Trophoblast cell (in vitro differentiated cells and primary cell): ENCODE measurements at regions not wholly inside any gene's neighbourhood (a gene's known extent, or its start where the extent isn't known, plus 50 kb on each side); places are given as distances from the start of the nearest gene placed in this dataset.
A peak's percentile ranks its signal among the peaks of the same experiment; 100 is the strongest.

ENCODE experiments used
- DNase-seq, 2 donors: peaks; one replicate each; pipeline ENCODE4 v3.0.0-alpha.2; 2016
- H2AFZ ChIP-seq: 2 replicates; pipeline ENCODE4 v1.6.1; 2013; ENCODE audit warnings: low read length, moderate library complexity, mild to moderate bottlenecking; ENCODE audit not compliant: insufficient read depth, poor library complexity
- H2AK5ac ChIP-seq: 2 replicates; pipeline ENCODE4 v1.6.1; 2013; ENCODE audit warnings: mild to moderate bottlenecking, low read length
- H2BK120ac ChIP-seq: 2 replicates; pipeline ENCODE4 v1.6.1; 2013; ENCODE audit warnings: low read length, mild to moderate bottlenecking, moderate library complexity; ENCODE audit not compliant: insufficient read depth, poor library complexity
- H2BK12ac ChIP-seq: 2 replicates; pipeline ENCODE4 v1.6.1; 2013; ENCODE audit warnings: mild to moderate bottlenecking, low read length, moderate library complexity
- H2BK5ac ChIP-seq: 2 replicates; pipeline ENCODE4 v1.6.1; 2013; ENCODE audit warnings: low read length, low read depth, moderate library complexity, mild to moderate bottlenecking; ENCODE audit not compliant: poor library complexity
- H3K14ac ChIP-seq: 2 replicates; pipeline ENCODE4 v1.6.1; 2013; ENCODE audit warnings: mild to moderate bottlenecking, low read length
- H3K18ac ChIP-seq: 2 replicates; pipeline ENCODE4 v1.6.1; 2013; ENCODE audit warnings: mild to moderate bottlenecking, low read length
- H3K23ac ChIP-seq: 2 replicates; pipeline ENCODE4 v1.6.1; 2013; ENCODE audit warnings: low read length
- H3K27ac ChIP-seq: 2 replicates; pipeline ENCODE4 v1.5.1; 2013; ENCODE audit warnings: low read depth, mild to moderate bottlenecking, inconsistent platforms, low read length, moderate library complexity
- H3K27me3 ChIP-seq: 2 replicates; pipeline ENCODE4 v1.6.1; 2013; ENCODE audit warnings: inconsistent platforms, mild to moderate bottlenecking, low read length, moderate library complexity; ENCODE audit not compliant: insufficient read depth
- H3K36me3 ChIP-seq, 2 experiments: 1 replicate in 1 of 2; 2 replicates in 1 of 2; pipeline ENCODE4 v1.6.1; 2013; ENCODE audit warnings: low read length in 2 of 2, mild to moderate bottlenecking in 2 of 2, moderate library complexity in 1 of 2; ENCODE audit not compliant: insufficient read depth in 2 of 2, control insufficient read depth in 1 of 2
- H3K4ac ChIP-seq: 2 replicates; pipeline ENCODE4 v1.6.1; 2013; ENCODE audit warnings: low read depth, mild to moderate bottlenecking, low read length, moderate library complexity
- H3K4me1 ChIP-seq, 2 experiments: 1 replicate in 1 of 2; 2 replicates in 1 of 2; pipeline ENCODE4 v1.6.1; 2013; ENCODE audit warnings: low read length in 2 of 2, mild to moderate bottlenecking in 2 of 2, moderate library complexity in 1 of 2; ENCODE audit not compliant: insufficient read depth in 2 of 2, control insufficient read depth in 1 of 2
- H3K4me2 ChIP-seq: 2 replicates; pipeline ENCODE4 v1.6.1; 2013; ENCODE audit warnings: inconsistent platforms, mild to moderate bottlenecking, low read length, moderate library complexity
- H3K4me3 ChIP-seq: 2 replicates; pipeline ENCODE4 v1.5.1; 2013; ENCODE audit warnings: mild to moderate bottlenecking, low read depth, low read length, inconsistent platforms
- H3K79me1 ChIP-seq: one replicate; pipeline ENCODE4 v1.6.1; 2013; ENCODE audit warnings: low read length
- H3K79me2 ChIP-seq: 2 replicates; pipeline ENCODE4 v1.6.1; 2013; ENCODE audit warnings: low read length, mild to moderate bottlenecking; ENCODE audit not compliant: control insufficient read depth, insufficient read depth, poor library complexity
- H3K9ac ChIP-seq: 2 replicates; pipeline ENCODE4 v1.6.1; 2013; ENCODE audit warnings: mild to moderate bottlenecking, low read length
- H3K9me3 ChIP-seq: 2 replicates; pipeline ENCODE4 v1.6.1; 2013; ENCODE audit warnings: low read depth, mild to moderate bottlenecking, control low read depth, inconsistent platforms, low read length; ENCODE audit not compliant: insufficient read depth
- H4K12ac ChIP-seq: 2 replicates; pipeline ENCODE4 v1.6.1; 2013; ENCODE audit warnings: low read depth, mild to moderate bottlenecking, low read length, moderate library complexity
- H4K8ac ChIP-seq: 2 replicates; pipeline ENCODE4 v1.6.1; 2013; ENCODE audit warnings: low read depth, mild to moderate bottlenecking, low read length, moderate library complexity
- H4K91ac ChIP-seq: one replicate; pipeline ENCODE4 v1.6.1; 2013; ENCODE audit warnings: low read depth, mild to moderate bottlenecking, low read length, moderate library complexity
- WGBS: extraction: QIAGEN DNeasy Blood & Tissue Kit; methylation state at CpG from one replicate; pipeline ENCODE4 v1.1.7; 2013; ENCODE audit warnings: missing lambda C conversion rate; ENCODE audit not compliant: insufficient read length, insufficient coverage; ENCODE audit errors: extremely low coverage; 5-methylcytosine and 5-hydroxymethylcytosine counted together

- Histone ChIP-seq H3K14ac (no peak overlapping the region), H4K91ac (no peak overlapping the region), H3K4me1 (no peaks in the 10 kb centered on the region), H3K79me2 (no peaks in the 10 kb centered on the region), H3K27me3 (no peaks in the 10 kb centered on the region), H3K4me3 (no peak overlapping the region), H3K36me3 (no peaks in the 10 kb centered on the region), H2BK12ac (no peak overlapping the region), H3K23ac (no peak overlapping the region), H4K12ac (no peak overlapping the region), H3K79me1 (no peaks in the 10 kb centered on the region), H3K27ac (no peak overlapping the region), H2AFZ (no peak overlapping the region), H3K9me3 (no peaks in the 10 kb centered on the region), H3K4me2 (no peak overlapping the region), H3K18ac (no peak overlapping the region), H4K8ac (no peak overlapping the region), H2BK5ac (no peak overlapping the region), H3K4ac (no peak overlapping the region), H2AK5ac (no peak overlapping the region), H3K9ac (no peak overlapping the region), H2BK120ac (no peak overlapping the region)
- peak in 1 of 2 donors; percentile 50 for DNase-seq
- WGBS = no CpG with 5 or more reads among the region's 2 CpGs
Observed at GRCh38 chr2:104388296-104388695, 465.6 kb upstream of the POU3F3 start.

- Histone ChIP-seq H2AFZ (no peak overlapping the region), H2AK5ac (no peak overlapping the region), H4K12ac (no peak overlapping the region), H3K9me3 (no peaks in the 10 kb centered on the region), H3K23ac (no peak overlapping the region), H3K9ac (no peak overlapping the region), H3K18ac (no peak overlapping the region), H3K27me3 (no peaks in the 10 kb centered on the region), H3K79me1 (no peaks in the 10 kb centered on the region), H3K4me3 (no peak overlapping the region), H3K4me1 (no peaks in the 10 kb centered on the region), H2BK5ac (no peak overlapping the region), H3K4ac (no peak overlapping the region), H3K36me3 (no peaks in the 10 kb centered on the region), H2BK12ac (no peak overlapping the region), H4K8ac (no peak overlapping the region), H3K27ac (no peak overlapping the region), H3K14ac (no peak overlapping the region), H3K79me2 (no peaks in the 10 kb centered on the region), H2BK120ac (no peak overlapping the region), H4K91ac (no peak overlapping the region), H3K4me2 (no peak overlapping the region)
- no peak for DNase-seq
- WGBS = no CpG with 5 or more reads among the region's 3 CpGs
Observed at GRCh38 chr2:104402825-104403224, 451.1 kb upstream of the POU3F3 start.

GRCh38 chr2:104404526-104404925 is 449.4 kb upstream of the POU3F3 start:
- no peak overlapping the region for H4K12ac ChIP-seq

GRCh38 chr2:104405623-104406022 is 448.3 kb upstream of the POU3F3 start:
- no peak overlapping the region for H3K9ac ChIP-seq
- H3K9me3 ChIP-seq = no peaks in the 10 kb centered on the region
- WGBS = no CpG with 5 or more reads among the region's 8 CpGs

More at GRCh38 chr2:104404526-104404925, 449.4 kb upstream of the POU3F3 start:
- H3K9me3 ChIP-seq = no peaks in the 10 kb centered on the region
- no peak overlapping the region for H3K27ac ChIP-seq
- H2AFZ ChIP-seq = no peak overlapping the region
- no peak overlapping the region for H4K8ac ChIP-seq
- no peak overlapping the region for H3K4ac ChIP-seq
- H3K79me2 ChIP-seq = no peaks in the 10 kb centered on the region
- H2BK12ac ChIP-seq = no peak overlapping the region
- no CpG with 5 or more reads among the region's 6 CpGs for WGBS
- no peak overlapping the region for H3K14ac ChIP-seq
- H2BK120ac ChIP-seq = no peak overlapping the region
- no peak overlapping the region for H3K18ac ChIP-seq
- no peak overlapping the region for H3K4me2 ChIP-seq
- no peaks in the 10 kb centered on the region for H3K4me1 ChIP-seq
- H4K91ac ChIP-seq = no peak overlapping the region
- H2BK5ac ChIP-seq = no peak overlapping the region
- no peak overlapping the region for H2AK5ac ChIP-seq
- no peak overlapping the region for H3K23ac ChIP-seq
- H3K9ac ChIP-seq = no peak overlapping the region
- H3K36me3 ChIP-seq = no peaks in the 10 kb centered on the region
- H3K27me3 ChIP-seq = no peaks in the 10 kb centered on the region
- H3K4me3 ChIP-seq = no peak overlapping the region
- H3K79me1 ChIP-seq = no peaks in the 10 kb centered on the region
- no peak for DNase-seq

More at GRCh38 chr2:104405623-104406022, 448.3 kb upstream of the POU3F3 start:
- Histone ChIP-seq H3K27ac (no peak overlapping the region), H4K91ac (no peak overlapping the region), H3K23ac (no peak overlapping the region), H3K79me1 (no peaks in the 10 kb centered on the region), H2AFZ (no peak overlapping the region), H2BK120ac (no peak overlapping the region), H3K36me3 (no peaks in the 10 kb centered on the region), H3K4me3 (no peak overlapping the region), H3K14ac (no peak overlapping the region), H3K4ac (no peak overlapping the region), H3K27me3 (no peaks in the 10 kb centered on the region), H3K4me2 (no peak overlapping the region), H2AK5ac (no peak overlapping the region), H2BK12ac (no peak overlapping the region), H3K4me1 (no peaks in the 10 kb centered on the region), H4K8ac (no peak overlapping the region), H2BK5ac (no peak overlapping the region), H3K79me2 (no peaks in the 10 kb centered on the region), H3K18ac (no peak overlapping the region), H4K12ac (peak overlapping the region; percentile 84)
- no peak for DNase-seq
